HCT116 (cell line): ENCODE measurements at regions not wholly inside any gene's neighbourhood (a gene's known extent, or its start where the extent isn't known, plus 50 kb on each side); places are given as distances from the start of the nearest gene placed in this dataset.
"Not testable (repeated sequence)": the region's sequence is repeated elsewhere in the genome, so short reads cannot be mapped to it uniquely, and the experiment has no call there.

Experiments
- ATAC-seq: fragments of 200-7000 bp; cut with Tn5 transposase; 2 replicates; pipeline ENCODE4 v1.9.1; 2020; ENCODE audit warnings: mild to moderate bottlenecking, moderate library complexity
- BruUV-seq: library from RNA; stranded (reverse); fragments of 400-500 nt; replicated peaks from 2 replicates; lab custom pipeline; 2021; lab: Mats Ljungman, UMichigan
- CTCF ChIA-PET: fragments of 300-600 bp; sonication (Branson Sonifier 250); formaldehyde crosslinking; loops from one replicate; lab custom pipeline; 2021; ENCODE audit warnings: antibody characterized with exemption; lab: Charles Lee
- POLR2A ChIA-PET: fragments of 300-600, 350-600 bp; sonication (Branson Sonifier 250); formaldehyde crosslinking; loops from one replicate; lab custom pipeline; 2021; ENCODE audit warnings: antibody characterized with exemption; lab: Charles Lee
- RAD21 ChIA-PET, 2 experiments: fragments of 300-600 bp; sonication (Branson Sonifier 250); formaldehyde crosslinking; loops; one replicate each; lab custom pipeline; 2023; ENCODE audit warnings: low total read pairs in 2 of 2; ENCODE audit not compliant: uncharacterized antibody in 2 of 2, unreplicated experiment in 2 of 2, low non-redundant PET in 1 of 2; lab: Charles Lee
- DNase-seq: peaks from one replicate; pipeline ENCODE4 v3.0.0-alpha.2; 2010; ENCODE audit warnings: low read depth, low spot score
- H2AFZ ChIP-seq: fragments of 200-600 bp; shearing (Covaris generic), sonication (generic); 2 replicates; pipeline ENCODE4 v1.6.1; 2017; ENCODE audit warnings: low read depth, mixed run types, mixed read lengths, antibody characterized with exemption, low read length; ENCODE audit not compliant: poor library complexity, severe bottlenecking
- H3K27ac ChIP-seq: 2 replicates; pipeline ENCODE4 v1.5.1; 2012; ENCODE audit warnings: low read depth, low read length
- H3K27me3 ChIP-seq: fragments of 200-600 bp; sonication (generic); 2 replicates; pipeline ENCODE4 v1.6.1; 2016; ENCODE audit warnings: mixed run types, low read length, mixed read lengths; ENCODE audit not compliant: insufficient read depth
- H3K36me3 ChIP-seq, 2 experiments: fragments of 200-500 bp in 1 of 2; fragments of 200-600 bp in 1 of 2; sonication (Bioruptor generic) in 1 of 2; sonication (generic) in 1 of 2; 2 replicates each; pipeline versions ENCODE4 v1.5.1 to v1.6.1; 2014 to 2016; ENCODE audit warnings: low read length in 2 of 2, inconsistent platforms in 1 of 2, mixed read lengths in 1 of 2, mixed run types in 1 of 2; ENCODE audit not compliant: insufficient read depth in 2 of 2, control insufficient read depth in 1 of 2
- H3K4me1 ChIP-seq, 2 experiments: fragments of 200-600 bp in 1 of 2; sonication (generic) in 1 of 2; 2 replicates each; pipeline versions ENCODE4 v1.5.1 to v1.6.1; 2012 to 2017; ENCODE audit warnings: low read length in 2 of 2, inconsistent platforms in 1 of 2, mild to moderate bottlenecking in 1 of 2, mixed read lengths in 1 of 2, mixed run types in 1 of 2, moderate library complexity in 1 of 2; ENCODE audit not compliant: insufficient read depth in 2 of 2, control insufficient read depth in 1 of 2
- H3K4me2 ChIP-seq: fragments of 200-600 bp; sonication (generic); 2 replicates; pipeline ENCODE4 v1.6.1; 2017; ENCODE audit warnings: mixed run types, low read length, mixed read lengths
- H3K4me3 ChIP-seq, 2 experiments: fragments of 200-600 bp in 1 of 2; sonication (generic) in 1 of 2; replicated peaks in 1 of 2; 2 replicates each; pipeline ENCODE4 v1.5.1; 2011 to 2016; ENCODE audit warnings: low read length in 2 of 2, control low read depth in 1 of 2, low read depth in 1 of 2, mild to moderate bottlenecking in 1 of 2, mixed read lengths in 1 of 2, mixed run types in 1 of 2
- H3K79me2 ChIP-seq: fragments of 200-600 bp; sonication (generic); 2 replicates; pipeline ENCODE4 v1.6.1; 2017; ENCODE audit warnings: mild to moderate bottlenecking, mixed run types, low read length, moderate library complexity, mixed read lengths; ENCODE audit not compliant: insufficient read depth
- H3K9ac ChIP-seq: fragments of 200-600 bp; sonication (generic); 2 replicates; pipeline ENCODE4 v1.6.1; 2016; ENCODE audit warnings: low read length, mixed read lengths
- H3K9me2 ChIP-seq: fragments of 200-600 bp; sonication (generic), shearing (Covaris generic); 2 replicates; pipeline ENCODE4 v1.6.1; 2017; ENCODE audit warnings: mixed run types, mild to moderate bottlenecking, moderate library complexity; ENCODE audit not compliant: insufficient read depth
- H3K9me3 ChIP-seq, 2 experiments: fragments of 200-500 bp in 1 of 2; fragments of 200-600 bp in 1 of 2; sonication (Bioruptor generic) in 1 of 2; sonication (generic) in 1 of 2; 2 replicates each; pipeline ENCODE4 v1.6.1; 2014 to 2017; ENCODE audit warnings: low read length in 2 of 2, mixed read lengths in 2 of 2, inconsistent platforms in 1 of 2, low read depth in 1 of 2, mild to moderate bottlenecking in 1 of 2, mixed run types in 1 of 2, moderate library complexity in 1 of 2; ENCODE audit not compliant: control insufficient read depth in 1 of 2, insufficient read depth in 1 of 2
- H4K20me1 ChIP-seq: fragments of 200-600 bp; sonication (generic), shearing (Covaris generic); 2 replicates; pipeline ENCODE4 v1.6.1; 2017; ENCODE audit warnings: mixed run types, mild to moderate bottlenecking, moderate library complexity; ENCODE audit not compliant: insufficient read depth
- ATF3 ChIP-seq: IDR thresholded peaks from 2 replicates; pipeline ENCODE4 v1.6.1; 2012
- CBX3 ChIP-seq: IDR thresholded peaks from 2 replicates; pipeline ENCODE4 v1.6.1; 2012; ENCODE audit warnings: low read depth
- EGR1 ChIP-seq: IDR thresholded peaks from 2 replicates; pipeline ENCODE4 v1.6.1; 2012; ENCODE audit warnings: low read depth
- EZH2 ChIP-seq: fragments of 200-600 bp; sonication (generic); IDR thresholded peaks from 2 replicates; pipeline ENCODE4 v1.6.1; 2017; ENCODE audit warnings: antibody characterized with exemption, mixed run types
- EZH2phosphoT487 ChIP-seq: fragments of 200-600 bp; IDR thresholded peaks from 2 replicates; pipeline ENCODE4 v1.6.1; 2018; ENCODE audit warnings: antibody characterized with exemption, borderline replicate concordance
- FOSL1 ChIP-seq: IDR thresholded peaks from 2 replicates; pipeline ENCODE4 v1.6.1; 2012; ENCODE audit warnings: low read depth
- MAX ChIP-seq: IDR thresholded peaks from 2 replicates; pipeline ENCODE4 v1.6.1; 2012
- RAD21 ChIP-seq: IDR thresholded peaks from 2 replicates; pipeline ENCODE4 v1.6.1; 2012; ENCODE audit warnings: low read depth, mild to moderate bottlenecking
- SIN3A ChIP-seq: IDR thresholded peaks from 2 replicates; pipeline ENCODE4 v1.6.1; 2012; ENCODE audit warnings: low read depth
- SRF ChIP-seq: IDR thresholded peaks from 2 replicates; pipeline ENCODE4 v1.6.1; 2012; ENCODE audit warnings: low read depth
- ZNF274 ChIP-seq: fragments of 200-500 bp; sonication (Bioruptor generic); IDR thresholded peaks from 2 replicates; pipeline ENCODE4 v1.6.1; 2014; ENCODE audit warnings: mild to moderate bottlenecking, low read depth, low read length, inconsistent platforms
- intact Hi-C: fragments of 100-400 bp; cut with micrococcal nuclease; formaldehyde crosslinking; loops from 2 replicates; pipeline ENCODE4 v1.10.0; 2022

- H3K27me3 ChIP-seq, result no peaks in the 10 kb centered on the region
- no peaks in the 10 kb centered on the region for H3K79me2 ChIP-seq
- BruUV-seq, result no TSS peak
- intact Hi-C loops, result no loop called here
- no peaks in the 10 kb centered on the region for H3K9me2 ChIP-seq
- no peaks in the 10 kb centered on the region for H3K9me3 ChIP-seq
- POLR2A ChIA-PET, result no interaction called here
- H3K9ac ChIP-seq, result no peak overlapping the region
- CTCF ChIA-PET, result no interaction called here
- H3K4me3 ChIP-seq, result no peak overlapping the region
- no peak overlapping the region for H3K27ac ChIP-seq
- no peaks in the 10 kb centered on the region for H3K36me3 ChIP-seq
- no peaks in the 10 kb centered on the region for H4K20me1 ChIP-seq
- no peak overlapping the region for H3K4me2 ChIP-seq
- ATAC-seq, result no peak
- no peak overlapping the region for H2AFZ ChIP-seq
- TF ChIP-seq SIN3A, result no peak
- no peak for TF ChIP-seq MAX
- no peak for TF ChIP-seq ATF3
- TF ChIP-seq EGR1, result no peak
- RAD21 ChIA-PET, result no interaction called here
- H3K4me1 ChIP-seq, result no peaks in the 10 kb centered on the region
- DNase-seq, result no peak
Observed at GRCh38 chr17:13099089-13099735, 81.4 kb upstream of the ELAC2 start.

- H3K9me2 ChIP-seq, result no peaks in the 10 kb centered on the region
- no peak overlapping the region for H3K4me3 ChIP-seq
- intact Hi-C loops, result no loop called here
- no peak overlapping the region for H2AFZ ChIP-seq
- no peaks in the 10 kb centered on the region for H4K20me1 ChIP-seq
- no peaks in the 10 kb centered on the region for H3K4me1 ChIP-seq
- no peaks in the 10 kb centered on the region for H3K79me2 ChIP-seq
- DNase-seq (no peak), ATAC-seq (no peak)
- ChIA-PET CTCF (no interaction called here), POLR2A (no interaction called here), RAD21 (no interaction called here)
- TF ChIP-seq SRF, result no peak
- TF ChIP-seq EZH2, result no peak
- no peak for TF ChIP-seq CBX3
- TF ChIP-seq EGR1, result no peak
- no peak for TF ChIP-seq EZH2phosphoT487
- no peak for TF ChIP-seq ZNF274
- no peak for TF ChIP-seq RAD21
- TF ChIP-seq FOSL1, result no peak
- no peak for TF ChIP-seq ATF3
- no peak overlapping the region for H3K9ac ChIP-seq
- H3K4me2 ChIP-seq, result no peak overlapping the region
- no peaks in the 10 kb centered on the region for H3K9me3 ChIP-seq
- no TSS peak for BruUV-seq
- H3K27me3 ChIP-seq, result peaks cover 9% of the 10 kb centered on the region; the same call in 1 of the 2 replicates
- H3K27ac ChIP-seq, result no peak overlapping the region
- no peaks in the 10 kb centered on the region for H3K36me3 ChIP-seq
Observed at GRCh38 chr17:13096291-13096690, 78.5 kb upstream of the ELAC2 start.

GRCh38 chr17:13092010-13092409 lies 74.2 kb upstream of the ELAC2 start:
- H4K20me1 ChIP-seq, H3K9ac ChIP-seq, POLR2A ChIA-PET, CTCF ChIA-PET, H3K79me2 ChIP-seq, H3K9me2 ChIP-seq, H3K4me1 ChIP-seq, ATAC-seq, H3K4me2 ChIP-seq, H3K4me3 ChIP-seq, DNase-seq, intact Hi-C loops, BruUV-seq, RAD21 ChIA-PET, H3K27ac ChIP-seq, H3K36me3 ChIP-seq, H3K9me3 ChIP-seq, H2AFZ ChIP-seq: not testable (repeated sequence)
- H3K27me3 ChIP-seq, result peaks cover 17% of the 10 kb centered on the region
